GM12892 (cell line): ENCODE measurements at regions not wholly inside any gene's neighbourhood (a gene's known extent, or its start where the extent isn't known, plus 50 kb on each side); places are given as distances from the start of the nearest gene placed in this dataset.

Source experiments
- POLR2A ChIP-seq: IDR thresholded peaks from 2 replicates; pipeline ENCODE4 v1.6.1; 2011; ENCODE audit warnings: low read depth, low read length, control low read depth
- POLR2AphosphoS5 ChIP-seq: IDR thresholded peaks from 2 replicates; pipeline ENCODE4 v1.6.1; 2011; ENCODE audit warnings: low read depth, low read length, control low read depth

GRCh38 chr1:200228081-200228480, 181.8 kb downstream of the ZNF281 start:
- TF ChIP-seq POLR2A = no peak
- TF ChIP-seq POLR2AphosphoS5 = no peak
